ENCODE measurements at regions not wholly inside any gene's neighbourhood (a gene's known extent, or its start where the extent isn't known, plus 50 kb on each side); places are given as distances from the start of the nearest gene placed in this dataset.
"Not testable (repeated sequence)": the region's sequence is repeated elsewhere in the genome, so short reads cannot be mapped to it uniquely, and the experiment has no call there.

GRCh38 chr13:18965347-18965855 lies 216.2 kb downstream of the TUBA3C start:
- TF ChIP-seq CTCF (IDR thresholded peaks at IDR 0.05), result no peak
- Histone ChIP-seq H3K4me3 (no peak overlapping the region), H3K27ac (no peak overlapping the region)
- no peak for DNase-seq (ENCODE audit: low spot score)

DNA sequence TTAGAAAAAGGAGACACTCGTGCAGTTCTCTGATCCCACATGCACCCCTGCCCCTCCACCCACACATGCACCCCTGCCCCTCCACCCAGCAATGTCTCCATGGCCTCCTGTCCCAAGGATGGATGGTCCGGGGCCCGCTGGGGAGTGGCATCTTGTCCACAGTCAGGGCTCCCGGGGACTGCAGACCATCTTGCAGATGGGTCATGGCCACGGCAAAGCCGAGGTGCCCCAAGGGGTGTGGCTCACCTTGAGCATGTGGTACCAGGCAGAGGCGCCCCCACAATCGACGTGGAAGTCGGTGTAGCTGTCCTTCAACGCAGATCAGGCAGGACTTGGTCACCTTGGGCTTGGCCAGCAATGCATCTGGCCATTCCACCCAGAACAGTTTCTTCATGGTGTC lies 216.7 kb downstream of the TUBA3C start:
- no peak for DNase-seq (ENCODE audit: low spot score)
- no peak for TF ChIP-seq CTCF (IDR thresholded peaks at IDR 0.05)
- H3K27ac ChIP-seq, result no peak overlapping the region
- H3K4me3 ChIP-seq, result no peak overlapping the region

DNA sequence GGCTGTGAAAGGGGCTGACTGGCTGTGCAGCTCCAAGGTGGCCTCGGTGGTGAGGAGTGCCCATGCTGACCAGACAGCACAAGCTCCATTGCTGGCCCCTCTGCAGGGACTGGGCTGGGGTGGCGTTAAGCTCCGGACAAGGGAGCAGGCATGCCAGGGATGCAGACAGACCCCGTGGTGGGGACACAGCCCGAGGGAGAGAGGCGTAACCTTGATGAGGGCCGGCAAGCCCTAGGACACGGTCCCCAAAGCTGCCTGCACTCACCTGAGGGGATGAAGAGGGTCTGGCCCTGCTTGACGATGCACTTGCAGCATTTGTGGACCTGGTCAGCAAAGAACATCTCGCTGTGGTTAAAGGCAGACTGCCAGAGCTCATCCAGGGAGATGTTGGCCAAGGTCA lies 217.9 kb downstream of the TUBA3C start:
- not testable (repeated sequence) for H3K27ac ChIP-seq; H3K4me3 ChIP-seq; DNase-seq (ENCODE audit: low spot score)

DNA sequence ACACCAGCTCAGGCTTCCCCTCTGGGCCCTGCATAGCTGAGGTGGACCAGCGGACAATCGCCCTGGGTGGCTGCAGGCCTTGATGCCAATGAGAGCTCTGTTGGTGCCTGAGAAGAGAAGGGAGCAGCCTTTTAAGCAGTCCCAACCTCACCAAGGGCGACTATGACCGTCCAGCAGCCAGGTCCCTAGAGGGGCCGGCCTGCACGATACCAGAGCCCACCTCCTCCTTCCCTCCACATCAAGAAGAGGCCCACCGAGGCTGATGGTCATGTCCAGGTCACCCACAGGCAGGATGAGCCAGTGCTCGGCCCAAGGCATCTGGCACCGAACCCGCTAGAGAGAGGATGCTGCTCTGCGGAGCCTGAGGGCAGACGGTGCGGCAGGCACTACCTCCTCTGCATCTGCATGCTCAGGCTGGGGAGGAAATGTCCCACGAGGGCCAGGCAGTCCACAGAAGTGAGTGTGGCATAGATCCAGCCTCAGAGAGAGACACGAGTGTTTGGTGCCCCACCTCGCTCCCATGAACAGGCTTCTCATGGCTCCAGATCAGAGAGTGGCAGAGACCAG lies 219.4 kb downstream of the TUBA3C start:
- no peak overlapping the region for H3K27ac ChIP-seq
- no peak for TF ChIP-seq CTCF (IDR thresholded peaks at IDR 0.05)
- H3K4me3 ChIP-seq, result no peak overlapping the region
- no peak for DNase-seq (ENCODE audit: low spot score)

DNA sequence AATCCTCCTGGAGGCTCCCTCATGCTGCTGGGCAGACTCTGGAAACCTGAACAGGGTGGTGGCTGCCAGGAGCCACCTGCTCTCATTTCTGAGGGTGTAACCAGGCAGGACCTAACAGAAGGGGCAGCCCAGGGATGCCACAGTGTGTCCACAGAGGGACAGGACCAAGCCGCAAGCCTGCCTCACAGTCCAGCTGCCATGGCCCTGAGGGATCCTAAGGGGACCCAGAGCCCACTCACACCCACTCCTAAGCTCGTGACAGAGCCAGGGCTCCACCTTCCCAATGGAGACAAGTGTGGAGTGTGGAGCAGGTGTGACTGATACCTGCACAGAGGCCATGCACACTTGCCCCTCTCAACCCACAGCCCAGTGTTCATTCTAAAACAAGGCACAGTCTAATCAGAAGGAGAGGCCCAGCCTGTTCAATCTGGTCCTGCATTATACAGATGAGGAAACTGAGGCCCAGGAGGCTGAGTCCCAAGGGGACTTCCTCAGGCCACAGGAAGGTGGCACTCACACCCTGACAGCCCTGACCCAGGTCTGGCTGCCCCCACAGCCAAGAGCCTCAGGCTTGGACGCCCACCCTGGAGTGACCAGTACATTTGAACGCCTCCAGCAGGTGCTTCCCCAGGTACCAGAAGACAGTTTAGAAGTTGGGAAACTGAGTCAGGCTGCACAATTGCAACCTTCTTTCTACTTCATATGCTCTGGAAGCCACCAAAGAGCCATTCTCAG lies 220.1 kb downstream of the TUBA3C start:
- no peak overlapping the region for H3K4me3 ChIP-seq
- no peak for DNase-seq (ENCODE audit: low spot score)
- no peak overlapping the region for H3K27ac ChIP-seq
- TF ChIP-seq CTCF (IDR thresholded peaks at IDR 0.05), result no peak

DNA sequence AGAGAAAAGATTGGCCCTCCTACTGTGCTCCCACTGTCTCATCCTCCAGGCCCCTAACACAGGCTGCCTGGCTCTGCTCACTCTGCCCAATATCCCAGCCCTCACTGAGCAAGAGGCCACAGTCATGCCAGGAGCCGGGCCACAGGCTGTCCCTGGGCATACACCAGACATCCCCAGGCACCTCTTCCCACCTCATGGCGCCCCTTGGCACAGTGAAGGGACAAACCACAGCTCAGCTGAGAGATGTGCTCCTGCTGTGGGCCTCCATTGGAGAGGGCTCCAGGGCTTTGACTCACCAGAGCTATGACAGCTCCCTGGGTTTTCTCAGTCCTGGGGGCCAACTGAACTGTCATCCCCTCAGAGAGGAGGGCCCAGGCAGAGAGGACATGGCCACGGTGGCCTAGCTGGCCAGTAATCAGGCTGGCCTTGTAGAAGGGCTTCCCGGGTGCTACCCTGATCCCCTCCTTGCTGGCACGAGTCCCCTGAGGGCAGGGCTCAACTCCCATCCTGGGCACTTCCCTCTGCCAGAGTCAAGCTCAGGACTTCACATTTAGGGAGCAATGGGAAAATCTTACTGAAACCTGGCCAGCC lies 220.9 kb downstream of the TUBA3C start:
- DNase-seq (ENCODE audit: low spot score), result no peak
- H3K27ac ChIP-seq, result no peak overlapping the region
- no peak overlapping the region for H3K4me3 ChIP-seq
- TF ChIP-seq CTCF (IDR thresholded peaks at IDR 0.05), result no peak

- no peak overlapping the region for H3K27ac ChIP-seq
- TF ChIP-seq CTCF (IDR thresholded peaks at IDR 0.05), result no peak
- no peak for DNase-seq (ENCODE audit: low spot score)
- H3K4me3 ChIP-seq, result no peak overlapping the region
Observed at GRCh38 chr13:18959996-18960395, 221.6 kb downstream of the TUBA3C start.

Data from coronary artery (tissue), 2 donors.